ENCODE measurements at regions not wholly inside any gene's neighbourhood (a gene's known extent, or its start where the extent isn't known, plus 50 kb on each side); places are given as distances from the start of the nearest gene placed in this dataset.

DNA sequence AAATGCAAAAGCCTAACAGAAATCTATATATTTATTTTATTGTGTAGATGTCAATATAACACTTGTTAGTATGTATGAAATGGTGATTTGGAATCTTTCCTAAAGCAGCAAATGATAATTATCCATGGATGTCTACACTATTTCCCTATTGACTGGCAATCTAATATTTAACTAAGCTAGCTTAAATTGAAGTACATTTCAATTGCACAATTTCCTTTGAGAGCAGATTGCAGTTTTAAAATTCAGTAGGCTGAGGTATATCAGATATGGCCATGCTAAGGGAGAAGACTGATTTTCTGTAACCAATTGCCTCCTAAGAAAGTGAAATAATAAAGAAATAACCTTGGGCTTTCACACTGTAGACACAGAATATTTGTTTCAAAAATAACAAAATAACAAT lies 90.1 kb upstream of the KCNJ3 start:
- H3K4me3 ChIP-seq: no peak overlapping the region
- ChIA-PET CTCF (ENCODE audit: low intra/inter-chr PET ratio) (no interaction called here), POLR2A (no interaction called here)
- FAIRE-seq (no peak), DNase-seq (ENCODE audit: extremely low read depth in 1 of 4, low spot score in 3 of 4) (no peak), ATAC-seq (no peak)
- intact Hi-C loops (cut with micrococcal nuclease) (no loop called here), in situ Hi-C loops (cut with MboI) (no loop called here)
- no TSS peak for BruUV-seq (replicated peaks)
- H3K79me2 ChIP-seq (ENCODE audit: control insufficient read depth, insufficient read depth, low read length): no peaks in the 10 kb centered on the region
- H3K4me2 ChIP-seq (ENCODE audit: insufficient read depth, low read length): no peak overlapping the region
- H3K4me1 ChIP-seq (replicated peaks in 1 of 2; ENCODE audit: control insufficient read depth in 2 of 2, insufficient read depth in 2 of 2, low read length in 2 of 2): no peaks in the 10 kb centered on the region
- H3K27me3 ChIP-seq (ENCODE audit: control insufficient read depth in 2 of 2, insufficient read depth in 2 of 2, low read length in 2 of 2): no peaks in the 10 kb centered on the region
- H3K36me3 ChIP-seq (ENCODE audit: control insufficient read depth, insufficient read depth, low read length): no peaks in the 10 kb centered on the region
- H3K27ac ChIP-seq (ENCODE audit: extremely low read depth, low read depth, low read length): no peak overlapping the region
- H3K9ac ChIP-seq (ENCODE audit: insufficient read depth in 1 of 2, low read depth in 2 of 2, low read length in 2 of 2): no peak overlapping the region
- TF ChIP-seq ERF (CRISPR knock-in tag; IDR thresholded peaks at IDR 0.05) (no peak), PURB (CRISPR knock-in tag; IDR thresholded peaks at IDR 0.05; ENCODE audit: low read depth) (no peak), DMBX1 (CRISPR knock-in tag; IDR thresholded peaks at IDR 0.05; ENCODE audit: borderline replicate concordance) (no peak), ESRRA (IDR thresholded peaks at IDR 0.05; ENCODE audit: borderline replicate concordance, low read depth) (no peak), TRIM24 (IDR thresholded peaks at IDR 0.05) (no peak)
- TF ChIP-seq, protein P1, sequence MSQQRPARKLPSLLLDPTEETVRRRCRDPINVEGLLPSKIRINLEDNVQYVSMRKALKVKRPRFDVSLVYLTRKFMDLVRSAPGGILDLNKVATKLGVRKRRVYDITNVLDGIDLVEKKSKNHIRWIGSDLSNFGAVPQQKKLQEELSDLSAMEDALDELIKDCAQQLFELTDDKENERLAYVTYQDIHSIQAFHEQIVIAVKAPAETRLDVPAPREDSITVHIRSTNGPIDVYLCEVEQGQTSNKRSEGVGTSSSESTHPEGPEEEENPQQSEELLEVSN (IDR thresholded peaks at IDR 0.05; ENCODE audit: borderline replicate concordance in 1 of 2, extremely low read depth in 1 of 2, insufficient read depth in 1 of 2, insufficient read length in 1 of 2, low read depth in 1 of 2, low read length in 1 of 2, poor library complexity in 1 of 2, severe bottlenecking in 1 of 2): no peak
- H4K20me1 ChIP-seq (replicated peaks; ENCODE audit: control insufficient read depth, insufficient read depth, low read length): no peaks in the 10 kb centered on the region
- H3K9me1 ChIP-seq (ENCODE audit: control insufficient read depth, insufficient read depth, low read length): no peaks in the 10 kb centered on the region
- H3K9me3 ChIP-seq (replicated peaks; ENCODE audit: control insufficient read depth, insufficient read depth, low read depth, low read length): no peaks in the 10 kb centered on the region
- no peak overlapping the region for H2AFZ ChIP-seq (ENCODE audit: low read depth, low read length)

DNA sequence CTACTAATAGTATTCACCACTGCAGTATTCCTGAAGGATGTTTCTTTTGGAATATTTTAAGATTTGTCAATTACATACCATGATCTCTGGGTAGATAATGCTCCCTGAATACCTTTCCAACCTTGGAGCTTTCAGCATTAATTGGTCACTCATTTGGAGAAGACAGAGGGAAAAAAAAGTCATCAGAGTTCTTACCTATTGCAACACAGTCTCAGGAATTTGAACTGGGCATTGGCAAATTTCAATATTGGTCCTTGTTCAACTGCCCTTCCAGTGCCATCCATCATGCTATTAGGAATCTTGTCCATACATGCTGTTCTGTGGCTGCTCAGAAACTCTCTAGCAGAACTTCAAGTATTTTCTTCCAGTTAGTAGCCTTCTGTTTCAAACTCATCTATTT lies 83.6 kb upstream of the KCNJ3 start:
- H3K4me1 ChIP-seq (replicated peaks in 1 of 2; ENCODE audit: control insufficient read depth in 2 of 2, insufficient read depth in 2 of 2, low read length in 2 of 2): no peaks in the 10 kb centered on the region
- no peaks in the 10 kb centered on the region for H3K36me3 ChIP-seq (ENCODE audit: control insufficient read depth, insufficient read depth, low read length)
- no TSS peak for BruUV-seq (replicated peaks)
- no peak for FAIRE-seq
- ChIA-PET POLR2A (no interaction called here), CTCF (ENCODE audit: low intra/inter-chr PET ratio) (no interaction called here)
- TF ChIP-seq NFRKB (IDR thresholded peaks at IDR 0.05; ENCODE audit: low read depth) (no peak), SMAD3 (CRISPR knock-in tag; conservative IDR thresholded peaks at IDR 0.05) (no peak), ZNF589 (CRISPR knock-in tag; IDR thresholded peaks at IDR 0.05; ENCODE audit: low read depth) (no peak)
- no peak overlapping the region for H3K9ac ChIP-seq (ENCODE audit: insufficient read depth in 1 of 2, low read depth in 2 of 2, low read length in 2 of 2)
- H3K4me3 ChIP-seq: no peak overlapping the region
- no peak overlapping the region for H2AFZ ChIP-seq (ENCODE audit: low read depth, low read length)
- in situ Hi-C loops (cut with MboI) (no loop called here), intact Hi-C loops (cut with micrococcal nuclease) (no loop called here)
- no peaks in the 10 kb centered on the region for H4K20me1 ChIP-seq (replicated peaks; ENCODE audit: control insufficient read depth, insufficient read depth, low read length)
- H3K9me3 ChIP-seq (replicated peaks; ENCODE audit: control insufficient read depth, insufficient read depth, low read depth, low read length): no peaks in the 10 kb centered on the region
- DNase-seq (ENCODE audit: extremely low read depth in 1 of 4, low spot score in 3 of 4): no peak
- no peak overlapping the region for H3K27ac ChIP-seq (ENCODE audit: extremely low read depth, low read depth, low read length)
- H3K27me3 ChIP-seq (ENCODE audit: control insufficient read depth in 2 of 2, insufficient read depth in 2 of 2, low read length in 2 of 2): no peaks in the 10 kb centered on the region
- H3K4me2 ChIP-seq (ENCODE audit: insufficient read depth, low read length): no peak overlapping the region
- ATAC-seq: no peak
- no peaks in the 10 kb centered on the region for H3K9me1 ChIP-seq (ENCODE audit: control insufficient read depth, insufficient read depth, low read length)
- no peaks in the 10 kb centered on the region for H3K79me2 ChIP-seq (ENCODE audit: control insufficient read depth, insufficient read depth, low read length)

Measured in K562 (cell line).